Astrocyte of the cerebellum (primary cell): ENCODE measurements at regions not wholly inside any gene's neighbourhood (a gene's known extent, or its start where the extent isn't known, plus 50 kb on each side); places are given as distances from the start of the nearest gene placed in this dataset.

ENCODE experiments used
- DNase-seq: peaks from one replicate; pipeline ENCODE4 v3.0.0-alpha.2; 2011; ENCODE audit warnings: low read depth
- H3K4me3 ChIP-seq: 2 replicates; pipeline ENCODE4 v1.5.1; 2011; ENCODE audit warnings: mild to moderate bottlenecking, low read depth, low read length, moderate library complexity
- CTCF ChIP-seq: IDR thresholded peaks from 2 replicates; pipeline ENCODE4 v1.5.1; 2012; ENCODE audit warnings: low read length, low read depth, moderate library complexity, mild to moderate bottlenecking; ENCODE audit errors: missing control alignments
- in situ Hi-C: cut with HindIII; loops from 2 replicates; pipeline ENCODE4 v1.10.0; 2017; ENCODE audit warnings: low sequenced_read_pairs

- in situ Hi-C loops: no loop called here
- no peak for TF ChIP-seq CTCF
- peak; percentile 32 for DNase-seq
- H3K4me3 ChIP-seq: no peak overlapping the region
Observed at GRCh38 chr10:2244471-2244870, 507.1 kb upstream of the ADARB2 start.

GRCh38 chr10:2236876-2237275 is 499.6 kb upstream of the ADARB2 start:
- in situ Hi-C loops: no loop called here
- H3K4me3 ChIP-seq: no peak overlapping the region
- no peak for TF ChIP-seq CTCF
- no peak for DNase-seq

- no peak overlapping the region for H3K4me3 ChIP-seq
- DNase-seq: no peak
- no peak for TF ChIP-seq CTCF
- in situ Hi-C loops: no loop called here
Observed at GRCh38 chr10:2232479-2232878, 495.2 kb upstream of the ADARB2 start.

- in situ Hi-C loops: no loop called here
- DNase-seq: no peak
- no peak overlapping the region for H3K4me3 ChIP-seq
- TF ChIP-seq CTCF: no peak
Observed at GRCh38 chr10:2230478-2230877, 493.2 kb upstream of the ADARB2 start.

GRCh38 chr10:2228320-2228901 is 491.1 kb upstream of the ADARB2 start:
- in situ Hi-C loops: no loop called here

GRCh38 chr10:2225609-2226008 is 488.3 kb upstream of the ADARB2 start:
- no peak for DNase-seq
- no peak for TF ChIP-seq CTCF
- no peak overlapping the region for H3K4me3 ChIP-seq
- in situ Hi-C loops: no loop called here

More at GRCh38 chr10:2228320-2228901, 491.1 kb upstream of the ADARB2 start:
- DNase-seq: no peak
- H3K4me3 ChIP-seq: no peak overlapping the region
- no peak for TF ChIP-seq CTCF
